ENCODE measurements at regions not wholly inside any gene's neighbourhood (a gene's known extent, or its start where the extent isn't known, plus 50 kb on each side); places are given as distances from the start of the nearest gene placed in this dataset.

- TF ChIP-seq POLR2A (IDR thresholded peaks at IDR 0.05) (no peak), CTCF (IDR thresholded peaks at IDR 0.05) (no peak), POLR2AphosphoS5 (IDR thresholded peaks at IDR 0.05) (no peak)
Measured at GRCh38 chr5:174849426-174849825, 125.0 kb downstream of the MSX2 start.
